Calu3 (cell line): ENCODE measurements at regions not wholly inside any gene's neighbourhood (a gene's known extent, or its start where the extent isn't known, plus 50 kb on each side); places are given as distances from the start of the nearest gene placed in this dataset.
A peak's percentile ranks its signal among the peaks of the same experiment; 100 is the strongest.

ENCODE experiments used
- BruUV-seq: library from RNA; stranded (reverse); fragments of 400-500 nt; replicated peaks from 2 replicates; lab custom pipeline; 2021; lab: Mats Ljungman, UMichigan
- CTCF ChIA-PET: fragments of 300-600 bp; sonication (Branson Sonifier 250); formaldehyde crosslinking; loops from one replicate; lab custom pipeline; 2022; ENCODE audit warnings: antibody characterized with exemption; lab: Charles Lee
- DNase-seq: peaks from one replicate; pipeline ENCODE4 v3.0.0; 2022
- H3K27ac Mint-ChIP-seq: one replicate; pipeline ENCODE4 v1.8.0; 2022; ENCODE audit warnings: mixed read lengths; ENCODE audit not compliant: unreplicated experiment
- H3K27me3 Mint-ChIP-seq: one replicate; pipeline ENCODE4 v1.8.0; 2022; ENCODE audit warnings: mixed read lengths; ENCODE audit not compliant: unreplicated experiment
- H3K36me3 Mint-ChIP-seq: one replicate; pipeline ENCODE4 v1.8.0; 2022; ENCODE audit warnings: mild to moderate bottlenecking, moderate library complexity, mixed read lengths; ENCODE audit not compliant: insufficient read depth, unreplicated experiment
- H3K4me1 Mint-ChIP-seq: one replicate; pipeline ENCODE4 v1.8.0; 2022; ENCODE audit warnings: mild to moderate bottlenecking, low read depth, mixed read lengths; ENCODE audit not compliant: unreplicated experiment
- H3K4me3 Mint-ChIP-seq: one replicate; pipeline ENCODE4 v1.8.0; 2022; ENCODE audit warnings: mild to moderate bottlenecking, low read depth, moderate library complexity, mixed read lengths; ENCODE audit not compliant: unreplicated experiment
- H3K9me3 Mint-ChIP-seq: one replicate; pipeline ENCODE4 v1.8.0; 2022; ENCODE audit warnings: low read depth, mixed read lengths; ENCODE audit not compliant: unreplicated experiment
- CTCF ChIP-seq: fragments of 200-600 bp; IDR thresholded peaks from one replicate; pipeline ENCODE4 v1.8.0; 2022; ENCODE audit warnings: antibody characterized with exemption; ENCODE audit not compliant: unreplicated experiment
- intact Hi-C: fragments of 100-400 bp; cut with micrococcal nuclease; formaldehyde crosslinking; loops from one replicate; pipeline ENCODE4 v1.10.0; 2022; ENCODE audit not compliant: unreplicated experiment

DNA sequence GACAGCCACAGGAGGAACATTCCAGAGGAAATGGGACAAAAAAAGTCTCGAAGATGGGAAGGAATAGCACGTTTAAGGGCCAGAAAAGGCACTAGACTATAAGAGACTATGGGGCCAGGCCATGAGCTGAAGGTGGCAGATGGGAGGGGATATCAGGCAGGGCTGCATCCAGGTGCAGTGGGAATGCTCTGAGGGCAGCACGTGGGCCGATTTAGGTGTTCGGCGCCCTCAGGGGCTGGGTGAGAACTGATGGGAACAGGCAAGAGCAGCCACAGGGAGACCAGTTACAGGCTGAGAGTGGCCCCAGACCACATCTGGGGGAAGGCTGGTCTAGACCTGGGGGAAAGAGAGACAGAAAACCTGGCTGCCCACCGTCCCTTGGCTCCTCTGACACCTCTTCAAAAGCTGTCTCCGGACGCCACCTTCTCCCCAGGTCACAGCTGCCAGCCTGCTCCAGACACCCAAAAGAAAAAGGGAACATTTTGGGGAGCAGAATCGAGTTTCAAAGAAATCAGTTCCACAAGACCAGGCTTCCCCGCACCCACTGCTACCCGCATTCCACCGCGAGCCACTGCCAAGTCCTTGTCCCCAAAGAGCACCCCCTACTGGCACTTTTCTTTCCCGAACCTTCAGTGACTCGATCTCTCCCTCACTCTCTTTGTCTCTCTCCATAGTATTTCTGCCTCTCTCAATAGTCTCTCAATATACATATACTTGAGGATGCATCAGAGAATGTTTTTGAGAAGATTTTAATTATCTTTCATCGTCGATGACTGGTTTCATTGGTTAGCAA is 190.1 kb upstream of the AGAP1 start:
- peaks cover 13% of the 10 kb centered on the region for H3K4me1 Mint-ChIP-seq
- H3K9me3 Mint-ChIP-seq: peaks cover 6% of the 10 kb centered on the region
- intact Hi-C loops: no loop called here
- H3K36me3 Mint-ChIP-seq: peaks cover 9% of the 10 kb centered on the region
- no peak overlapping the region for H3K4me3 Mint-ChIP-seq
- CTCF ChIA-PET: no interaction called here
- TF ChIP-seq CTCF: peak; percentile 20
- no peak overlapping the region for H3K27ac Mint-ChIP-seq
- peaks cover 60% of the 10 kb centered on the region for H3K27me3 Mint-ChIP-seq
- DNase-seq: no peak
- BruUV-seq: no TSS peak

GRCh38 chr2:235305678-235306077 is 188.2 kb upstream of the AGAP1 start:
- BruUV-seq: no TSS peak
- no peak for DNase-seq
- TF ChIP-seq CTCF: no peak
- peaks cover 3% of the 10 kb centered on the region for H3K36me3 Mint-ChIP-seq
- no peak overlapping the region for H3K4me3 Mint-ChIP-seq
- H3K27ac Mint-ChIP-seq: no peak overlapping the region
- intact Hi-C loops: no loop called here
- CTCF ChIA-PET: no interaction called here
- peaks cover 6% of the 10 kb centered on the region for H3K9me3 Mint-ChIP-seq
- peaks cover 60% of the 10 kb centered on the region for H3K27me3 Mint-ChIP-seq
- peaks cover 7% of the 10 kb centered on the region for H3K4me1 Mint-ChIP-seq

GRCh38 chr2:235311044-235311443 is 182.8 kb upstream of the AGAP1 start:
- no peak for TF ChIP-seq CTCF
- no peak overlapping the region for H3K4me3 Mint-ChIP-seq
- DNase-seq: no peak
- CTCF ChIA-PET: no interaction called here
- H3K27me3 Mint-ChIP-seq: peaks cover 21% of the 10 kb centered on the region
- no peaks in the 10 kb centered on the region for H3K4me1 Mint-ChIP-seq
- no peak overlapping the region for H3K27ac Mint-ChIP-seq
- H3K9me3 Mint-ChIP-seq: peaks cover 6% of the 10 kb centered on the region
- intact Hi-C loops: no loop called here
- H3K36me3 Mint-ChIP-seq: no peaks in the 10 kb centered on the region
- no TSS peak for BruUV-seq

GRCh38 chr2:235312571-235312970 is 181.3 kb upstream of the AGAP1 start:
- CTCF ChIA-PET: interaction anchor here (0.6 kb wide), 1 partner anchor 339 kb away, joined by 3 read pairs; no protein-coding TSS in a partner anchor
- BruUV-seq: no TSS peak
- no peaks in the 10 kb centered on the region for H3K36me3 Mint-ChIP-seq
- H3K9me3 Mint-ChIP-seq: peaks cover 2% of the 10 kb centered on the region
- no peak for TF ChIP-seq CTCF
- no peak for DNase-seq
- no peak overlapping the region for H3K4me3 Mint-ChIP-seq
- H3K27ac Mint-ChIP-seq: no peak overlapping the region
- intact Hi-C loops: no loop called here
- no peaks in the 10 kb centered on the region for H3K4me1 Mint-ChIP-seq
- H3K27me3 Mint-ChIP-seq: peaks cover 24% of the 10 kb centered on the region
